HG03060 (cell line): ENCODE measurements at regions not wholly inside any gene's neighbourhood (a gene's known extent, or its start where the extent isn't known, plus 50 kb on each side); places are given as distances from the start of the nearest gene placed in this dataset.

ENCODE experiments used
- ATAC-seq: cut with Tn5 transposase; IDR thresholded peaks from one replicate; pipeline ENCODE4 v1.9.1; 2021; ENCODE audit warnings: low read depth, moderate number of reproducible peaks; ENCODE audit not compliant: unreplicated experiment

GRCh38 chr13:73730014-73730413 is 404.2 kb downstream of the KLF12 start:
- ATAC-seq = no peak

DNA sequence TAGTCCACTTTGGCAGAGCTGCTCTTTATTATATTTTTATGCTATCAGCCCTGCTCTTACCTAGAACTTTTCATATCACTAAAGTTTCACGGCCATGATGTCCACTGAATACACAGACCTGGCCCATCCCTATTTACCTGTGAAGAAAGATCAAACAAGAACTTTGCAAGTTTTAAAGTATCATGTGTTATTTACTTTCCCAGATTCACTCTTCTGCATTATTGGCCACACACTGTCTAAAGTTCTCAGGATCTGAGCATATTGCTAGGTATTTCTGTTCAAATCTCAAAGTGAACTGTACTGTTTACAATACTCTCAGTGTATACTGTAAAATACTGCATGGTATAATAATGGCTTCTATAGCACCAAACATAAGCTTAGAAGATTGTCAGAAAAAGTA is 405.2 kb downstream of the KLF12 start:
- no peak for ATAC-seq

GRCh38 chr13:73722120-73722519 is 412.1 kb downstream of the KLF12 start:
- ATAC-seq = peak; percentile 97

- no peak for ATAC-seq
These were observed 412.6 kb downstream of the KLF12 start for GRCh38 chr13:73721571-73721970.

DNA sequence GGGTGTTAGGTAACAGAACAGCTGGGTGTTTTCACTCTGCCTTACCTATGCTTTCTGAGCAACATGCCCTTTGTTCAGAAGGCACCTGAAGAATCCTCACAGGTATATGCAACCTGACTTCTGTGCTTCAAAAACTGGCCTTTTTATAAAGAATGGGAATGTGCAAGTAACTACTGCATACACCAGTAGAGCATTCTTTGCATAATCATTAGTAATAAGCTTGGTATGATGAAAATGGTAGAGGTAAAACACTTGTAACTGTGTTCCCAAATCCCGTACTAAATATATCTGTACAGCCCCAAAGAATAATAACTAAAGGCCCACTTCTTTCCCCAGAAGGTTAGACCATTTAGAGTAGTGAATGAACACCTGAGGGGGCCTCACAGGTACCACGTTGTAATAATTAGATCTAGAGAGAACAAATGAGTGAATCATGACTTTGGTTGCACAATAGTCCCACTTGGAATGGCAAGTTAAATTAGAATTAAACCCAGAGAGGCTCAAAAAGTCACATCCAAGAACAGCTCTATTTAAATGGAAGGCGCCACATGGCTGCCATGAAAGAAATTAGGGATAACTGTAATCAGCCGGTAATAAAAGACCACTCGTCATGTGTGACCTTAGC is 413.9 kb downstream of the KLF12 start:
- no peak for ATAC-seq

DNA sequence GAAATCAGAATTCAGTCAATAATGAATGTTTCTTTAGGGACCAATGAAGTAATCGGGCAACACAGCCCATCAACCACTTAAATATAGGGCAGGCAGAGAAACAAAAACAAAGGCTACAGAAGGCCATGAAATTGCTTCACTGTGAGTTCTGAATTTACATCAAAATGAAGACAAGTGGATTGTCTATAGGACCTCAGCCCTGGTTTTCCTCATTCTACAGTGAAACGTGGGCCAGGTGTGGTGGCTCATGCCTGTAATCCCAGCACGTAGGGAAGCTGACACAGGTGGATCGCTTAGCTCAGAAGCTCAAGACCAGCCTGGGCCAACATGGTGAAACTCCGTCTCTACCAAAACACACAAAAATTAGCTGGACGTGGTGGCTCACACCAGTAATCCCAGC is 416.0 kb downstream of the KLF12 start:
- ATAC-seq = no peak

DNA sequence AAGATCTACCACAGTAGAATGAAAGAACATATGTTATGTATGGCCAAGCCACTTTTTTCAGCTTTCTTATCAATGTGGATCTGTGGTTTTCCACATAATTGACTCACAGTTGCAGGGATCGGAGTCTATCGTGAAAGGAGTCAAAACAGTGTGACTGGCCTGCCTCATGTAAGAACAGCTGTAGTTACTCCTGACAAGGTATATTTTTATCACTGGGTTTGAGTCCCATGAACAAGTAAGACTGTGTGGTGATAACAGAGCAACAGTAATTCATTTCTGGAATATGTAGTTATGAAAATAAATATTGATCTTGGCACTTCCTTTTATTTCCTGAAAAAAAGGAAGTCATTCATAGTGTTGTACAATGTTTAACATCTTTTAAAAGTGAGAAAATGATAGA is 416.6 kb downstream of the KLF12 start:
- ATAC-seq = no peak

DNA sequence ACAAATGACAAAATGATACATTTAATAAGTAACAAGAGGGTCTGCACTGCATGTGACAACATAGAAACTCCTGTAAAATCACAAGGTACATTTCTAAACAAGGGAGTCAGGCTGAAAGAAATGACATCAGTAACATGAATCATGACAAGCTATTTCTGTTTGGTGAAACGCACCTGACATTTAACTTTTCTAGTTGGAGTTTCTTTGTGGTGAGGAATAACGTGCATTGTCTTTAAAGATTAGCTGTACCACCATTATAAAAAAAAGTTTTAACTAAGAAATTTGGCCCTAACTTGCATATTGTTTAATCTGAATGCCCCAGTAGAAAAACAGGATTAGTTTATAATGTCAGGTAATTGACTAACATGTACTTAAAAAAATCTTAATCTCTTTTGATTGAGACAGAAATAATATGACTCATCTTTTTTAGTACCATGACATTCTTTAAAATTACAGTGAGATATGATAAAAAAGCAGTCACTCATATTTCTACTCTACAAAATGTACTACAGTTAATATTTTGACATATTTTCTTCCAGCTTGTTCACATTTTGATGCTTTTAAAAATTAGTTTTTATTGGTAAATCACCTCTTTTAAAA is 418.2 kb downstream of the KLF12 start:
- peak; percentile 54 for ATAC-seq

GRCh38 chr13:73715114-73715910 is 418.9 kb downstream of the KLF12 start:
- ATAC-seq = peak; percentile 88

DNA sequence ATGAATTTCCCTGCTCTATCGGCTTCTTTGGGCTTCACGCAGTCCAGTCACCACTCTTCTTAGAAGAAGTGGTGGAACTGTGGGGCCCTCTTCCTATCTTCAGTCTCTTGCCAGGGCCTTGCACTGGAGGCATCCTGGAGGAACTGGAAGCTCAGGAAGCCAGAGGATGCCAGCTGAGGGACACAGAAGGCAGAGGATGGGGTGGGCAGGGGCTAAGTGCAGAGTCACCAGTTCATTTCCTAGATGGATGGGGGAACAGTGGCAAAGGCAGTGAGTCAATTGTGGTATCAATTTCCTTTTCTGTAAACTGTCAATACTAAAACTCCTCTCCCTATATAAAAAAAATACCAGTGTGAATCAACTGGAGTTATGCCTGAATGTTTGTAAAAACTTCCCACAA is 419.7 kb downstream of the KLF12 start:
- ATAC-seq = no peak

GRCh38 chr13:73708393-73708985 is 425.7 kb downstream of the KLF12 start:
- peak; percentile 93 for ATAC-seq

GRCh38 chr13:73704587-73704986 is 429.6 kb downstream of the KLF12 start:
- ATAC-seq = no peak

DNA sequence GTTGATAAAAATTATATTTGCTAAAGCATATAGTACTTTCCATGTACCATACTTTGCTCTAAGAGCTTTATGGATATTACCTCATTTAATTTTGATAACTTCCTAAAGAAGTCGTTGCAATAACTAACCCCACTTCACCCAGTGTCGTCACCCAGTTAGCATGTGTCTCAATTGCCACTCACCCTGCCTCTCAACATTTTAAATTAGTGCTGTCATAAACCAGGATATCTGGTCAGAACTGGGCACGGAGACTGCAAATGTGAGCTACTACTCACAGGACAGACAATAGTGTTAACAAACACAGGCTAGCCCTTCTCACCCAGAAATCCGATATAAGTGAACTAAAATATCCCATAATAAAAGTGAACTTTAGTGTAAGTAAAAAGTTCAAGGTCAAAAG is 430.6 kb downstream of the KLF12 start:
- no peak for ATAC-seq

- peak; percentile 68 for ATAC-seq
These were observed 431.7 kb downstream of the KLF12 start for GRCh38 chr13:73702419-73703071.

DNA sequence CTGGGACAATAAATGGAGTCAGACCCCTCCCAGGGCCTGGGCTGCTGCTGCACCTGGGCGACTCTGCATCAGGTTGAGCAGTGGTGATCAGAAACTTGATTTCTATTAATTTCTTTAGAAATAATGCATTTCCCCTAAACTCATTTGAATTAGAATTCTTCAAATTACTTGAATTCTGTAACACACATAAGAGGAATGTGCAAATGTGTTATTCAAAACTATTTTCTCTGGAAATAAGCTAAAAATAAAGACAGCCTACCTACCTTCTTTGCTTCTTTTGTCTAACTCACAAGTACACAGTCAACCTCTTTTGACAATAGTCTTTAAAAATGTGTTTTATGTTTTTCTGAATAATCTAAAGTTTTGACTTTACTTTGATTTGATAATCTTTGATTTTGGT is 433.0 kb downstream of the KLF12 start:
- ATAC-seq = no peak

- no peak for ATAC-seq
These were observed 435.3 kb downstream of the KLF12 start for GRCh38 chr13:73698859-73699258.

DNA sequence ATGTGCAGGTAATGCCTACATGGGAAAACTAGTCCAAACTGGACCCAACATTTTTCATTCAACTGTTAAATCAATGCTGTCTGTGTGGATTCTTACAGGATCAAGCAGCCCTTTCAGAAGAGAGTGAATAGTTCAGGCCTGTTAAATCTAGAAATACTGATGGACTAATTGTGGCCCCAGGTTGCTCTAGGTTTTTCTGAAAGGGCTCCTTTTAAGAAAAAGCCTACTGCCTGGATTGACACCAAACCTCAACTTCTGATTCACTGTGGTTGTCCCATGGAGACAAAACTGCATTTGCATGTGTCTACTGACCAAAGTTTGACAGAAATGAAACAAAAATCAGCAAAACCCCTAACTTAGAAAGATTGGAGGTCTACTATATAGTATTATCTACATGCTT is 437.0 kb downstream of the KLF12 start:
- no peak for ATAC-seq

DNA sequence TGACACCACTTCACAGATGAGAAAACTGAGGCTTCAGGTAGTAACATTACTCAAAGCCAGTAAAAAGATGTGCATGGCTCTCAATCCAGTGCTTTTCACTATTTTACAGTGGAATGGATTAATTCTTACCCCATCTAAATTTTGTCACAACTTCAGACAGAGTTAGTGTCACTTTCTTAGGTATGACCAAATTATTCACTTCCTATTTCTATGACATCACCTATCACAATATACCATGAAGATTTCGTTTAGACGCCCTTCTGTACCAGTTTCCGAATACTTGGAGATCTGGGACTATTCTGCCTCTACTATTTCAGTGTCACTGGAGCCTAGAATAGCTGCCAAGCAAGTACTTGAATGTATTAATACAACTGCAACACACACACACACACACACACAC is 437.5 kb downstream of the KLF12 start:
- ATAC-seq = no peak

- no peak for ATAC-seq
These were observed 437.9 kb downstream of the KLF12 start for GRCh38 chr13:73696271-73696670.

GRCh38 chr13:73695325-73695724 is 438.9 kb downstream of the KLF12 start:
- no peak for ATAC-seq

- no peak for ATAC-seq
These were observed 441.0 kb downstream of the KLF12 start for GRCh38 chr13:73693215-73693614.
